Embryonic facial prominence (tissue), 1 donor: ENCODE measurements at regions not wholly inside any gene's neighbourhood (a gene's known extent, or its start where the extent isn't known, plus 50 kb on each side); places are given as distances from the start of the nearest gene placed in this dataset.
A peak's percentile ranks its signal among the peaks of the same experiment; 100 is the strongest.

Experiments used
- DNase-seq: peaks from one replicate; pipeline ENCODE4 v3.0.0-alpha.2; 2016; ENCODE audit errors: extremely low spot score

DNA sequence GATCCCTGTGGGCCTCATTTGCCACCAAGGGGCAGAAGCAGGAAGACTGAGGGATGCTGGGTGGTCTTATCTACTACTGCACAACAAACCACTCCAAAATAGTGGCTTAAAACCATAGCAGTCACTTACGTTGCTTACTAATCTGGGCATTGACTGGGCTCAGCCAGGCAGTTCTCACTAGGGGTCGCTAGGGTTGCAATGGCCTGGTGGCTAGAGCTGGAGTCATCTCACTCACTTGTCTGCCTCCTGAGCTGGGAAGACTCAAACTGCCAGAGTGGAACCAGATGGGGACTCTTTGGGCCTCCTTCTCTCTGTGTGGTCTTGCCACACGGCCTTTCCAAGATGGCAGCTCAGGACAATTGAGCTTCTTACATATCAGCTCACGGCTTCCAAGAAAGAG, 216.3 kb upstream of the BCOR start:
- no peak for DNase-seq

DNA sequence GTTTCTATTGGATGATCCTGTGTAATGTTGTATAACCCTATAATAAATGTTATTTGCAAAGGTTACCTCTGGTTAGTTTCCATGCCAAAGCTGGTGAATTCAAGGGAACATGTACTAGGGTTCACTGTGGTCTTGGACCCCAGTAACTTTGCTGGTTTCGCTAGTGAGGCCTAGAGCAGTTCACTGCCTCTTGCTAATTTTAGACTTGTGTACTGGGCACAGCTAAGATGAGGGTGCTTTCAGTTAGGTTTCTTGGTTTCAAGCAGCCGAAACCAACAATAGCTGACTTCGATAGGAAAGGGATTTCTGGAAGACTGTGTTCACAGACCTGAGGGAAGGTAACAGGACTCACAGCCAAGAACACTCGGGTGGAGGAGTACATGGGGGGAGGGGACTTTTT, 215.5 kb upstream of the BCOR start:
- DNase-seq: no peak

- DNase-seq: no peak
These were observed 212.7 kb upstream of the BCOR start for GRCh38 chrX:40310447-40310846.

DNA sequence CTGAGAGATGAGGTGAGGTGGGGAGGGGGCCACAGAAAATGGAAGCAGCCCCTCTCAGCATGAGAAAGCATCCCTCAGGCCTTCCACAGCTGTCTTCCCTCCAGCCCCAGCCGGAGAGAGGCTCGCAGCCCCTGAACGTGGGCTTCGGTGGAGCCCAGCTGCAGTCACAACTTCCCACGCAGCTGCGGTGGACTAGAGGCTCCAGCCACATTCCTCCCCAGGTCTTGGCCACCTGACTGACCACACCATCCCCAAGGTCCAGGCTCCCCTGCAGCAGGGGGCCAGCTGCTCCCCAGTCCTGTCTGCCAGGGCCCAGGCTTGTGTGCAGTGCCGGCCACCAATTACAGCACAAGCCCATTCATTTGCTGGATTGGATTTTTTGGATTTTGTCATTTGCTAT, 212.3 kb upstream of the BCOR start:
- no peak for DNase-seq

DNA sequence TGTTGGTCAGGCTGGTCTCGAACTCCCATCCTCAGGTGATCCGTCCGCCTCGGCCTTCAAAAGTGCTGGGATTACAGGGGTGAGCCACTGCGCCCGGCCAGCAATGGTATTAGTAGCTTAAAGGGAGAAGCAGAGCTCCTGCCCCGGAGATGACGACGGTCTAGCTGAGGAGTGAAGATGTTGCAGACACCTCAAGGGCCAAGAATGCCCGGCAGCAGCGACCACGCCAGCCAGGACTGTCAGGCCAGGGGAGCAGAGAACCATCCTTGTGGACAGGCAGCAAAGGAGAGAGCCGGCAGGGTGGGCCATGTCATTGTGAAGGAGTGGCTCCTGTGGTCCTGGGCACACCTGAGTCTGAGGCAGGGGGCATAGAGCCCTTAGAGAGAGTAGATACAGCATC, 210.1 kb upstream of the BCOR start:
- no peak for DNase-seq

DNA sequence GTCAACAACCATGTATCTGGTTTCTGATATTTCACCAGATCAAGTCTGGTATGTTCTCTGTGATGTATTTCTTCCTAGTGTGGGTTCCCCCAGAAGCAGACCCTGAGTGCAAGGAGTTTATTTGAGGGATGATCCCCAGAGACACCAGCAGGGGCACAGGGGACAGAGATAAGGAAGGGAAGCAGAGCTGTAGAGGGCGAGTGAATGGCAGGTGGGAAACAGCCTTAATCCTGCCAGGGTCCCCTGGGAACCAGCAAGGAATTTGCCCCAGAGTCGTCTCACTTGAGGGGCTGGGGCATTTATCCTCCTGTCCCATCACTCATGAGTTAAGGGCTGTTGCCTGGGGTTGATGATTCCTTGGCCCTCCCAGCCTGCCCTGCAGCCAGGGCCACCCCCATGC, 206.4 kb upstream of the BCOR start:
- DNase-seq: no peak

GRCh38 chrX:40303256-40304077, 205.7 kb upstream of the BCOR start:
- no peak for DNase-seq

- DNase-seq: no peak
These were observed 202.6 kb upstream of the BCOR start for GRCh38 chrX:40300286-40300890.

DNA sequence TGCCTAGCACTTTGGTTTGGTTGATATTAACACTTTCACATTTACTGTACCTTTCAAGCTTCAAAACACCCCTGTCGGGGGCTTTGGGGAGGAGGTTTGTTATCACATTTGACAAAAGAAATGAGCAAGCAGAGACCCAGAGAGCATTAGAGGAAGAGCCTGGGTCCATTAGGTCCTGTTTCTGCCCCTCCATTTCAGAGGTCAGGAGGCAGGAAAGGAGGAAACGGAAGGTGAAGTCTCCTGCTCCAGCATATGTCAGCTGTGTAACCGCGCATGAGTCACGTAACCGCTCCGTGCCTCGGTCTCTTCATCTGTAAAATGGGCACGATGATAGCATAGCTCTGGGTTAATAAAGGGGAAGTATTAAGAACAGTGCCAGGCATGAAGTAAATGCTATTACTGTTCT, 201.9 kb upstream of the BCOR start:
- DNase-seq: no peak

- DNase-seq: peak; percentile 50
These were observed 201.1 kb upstream of the BCOR start for GRCh38 chrX:40298572-40299479.

- DNase-seq: no peak
These were observed 200.3 kb upstream of the BCOR start for GRCh38 chrX:40298069-40298468.

- DNase-seq: no peak
These were observed 193.8 kb upstream of the BCOR start for GRCh38 chrX:40291553-40291952.

DNA sequence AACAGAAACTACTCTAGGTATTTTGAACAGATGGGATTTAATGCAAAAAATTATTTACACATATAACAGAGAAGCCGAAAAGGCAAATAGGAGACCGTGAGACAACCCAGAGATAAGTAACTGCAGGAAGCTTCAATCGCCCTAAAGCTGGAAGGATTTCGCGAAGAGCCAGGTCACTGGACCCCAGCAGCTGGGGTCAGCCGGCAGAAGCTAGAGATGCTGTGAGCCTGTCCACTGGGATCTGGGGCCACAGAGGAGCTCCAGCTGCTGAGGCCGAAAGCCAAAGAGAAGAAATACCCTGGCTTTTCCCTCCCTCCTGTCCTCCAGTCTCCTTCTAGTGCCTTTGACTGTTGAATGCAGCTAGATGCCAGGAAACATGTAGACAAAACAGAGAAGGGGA, 192.8 kb upstream of the BCOR start:
- no peak for DNase-seq

GRCh38 chrX:40285876-40286275, 188.1 kb upstream of the BCOR start:
- DNase-seq: no peak

- DNase-seq: no peak
These were observed 187.1 kb upstream of the BCOR start for GRCh38 chrX:40284852-40285251.

GRCh38 chrX:40283981-40284380, 186.2 kb upstream of the BCOR start:
- no peak for DNase-seq

DNA sequence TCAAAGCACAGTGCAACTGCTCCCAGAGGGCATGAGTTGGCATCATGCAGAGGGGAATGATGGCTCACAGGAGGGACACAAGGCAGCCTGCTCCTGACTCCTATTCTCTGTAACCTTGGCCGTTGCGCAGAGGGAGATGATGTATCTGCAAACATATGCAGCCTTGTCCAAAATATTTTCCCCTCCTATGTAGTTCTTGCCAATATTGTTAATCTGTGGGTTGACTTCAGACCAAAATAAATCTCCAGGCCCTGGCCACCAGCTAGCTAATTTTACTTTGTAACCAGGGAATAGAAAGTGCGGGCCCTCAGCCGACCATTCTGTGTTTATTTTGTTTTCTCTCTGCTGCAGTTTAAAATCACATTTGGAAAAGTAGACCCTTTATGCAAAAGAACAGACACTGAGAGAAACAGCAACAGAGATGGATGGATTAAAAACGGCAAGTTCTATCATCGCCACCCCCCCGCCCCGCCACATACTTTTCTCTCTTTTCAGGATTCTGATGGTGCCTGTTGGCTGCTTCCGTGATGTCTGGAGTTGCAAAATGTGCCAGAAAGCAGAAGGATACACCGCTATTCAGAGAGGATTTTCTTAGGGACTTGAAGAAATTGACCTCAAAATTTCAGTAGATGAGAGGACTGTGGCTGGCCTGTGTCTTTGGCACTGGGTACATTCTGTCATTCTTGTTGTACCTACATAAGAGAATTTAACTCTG, 185.3 kb upstream of the BCOR start:
- no peak for DNase-seq

DNA sequence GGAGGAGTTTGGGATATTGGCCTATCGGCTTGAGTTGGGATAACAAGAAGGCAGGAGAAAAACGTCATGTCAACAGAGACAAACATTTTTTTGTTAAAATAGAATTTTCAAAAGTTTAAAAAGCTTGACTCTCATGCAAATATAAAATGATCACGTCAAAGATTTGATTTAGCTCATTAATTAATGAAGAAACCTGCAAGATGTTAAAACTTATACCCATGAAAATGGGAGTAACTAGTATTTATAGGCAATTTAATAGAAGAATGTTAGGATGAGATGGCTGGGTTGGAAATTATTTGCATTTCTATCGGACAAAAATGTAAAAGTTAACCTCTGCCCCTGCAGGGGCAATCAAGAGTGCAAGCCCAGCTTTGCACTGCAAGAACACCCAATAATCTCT, 184.6 kb upstream of the BCOR start:
- no peak for DNase-seq

DNA sequence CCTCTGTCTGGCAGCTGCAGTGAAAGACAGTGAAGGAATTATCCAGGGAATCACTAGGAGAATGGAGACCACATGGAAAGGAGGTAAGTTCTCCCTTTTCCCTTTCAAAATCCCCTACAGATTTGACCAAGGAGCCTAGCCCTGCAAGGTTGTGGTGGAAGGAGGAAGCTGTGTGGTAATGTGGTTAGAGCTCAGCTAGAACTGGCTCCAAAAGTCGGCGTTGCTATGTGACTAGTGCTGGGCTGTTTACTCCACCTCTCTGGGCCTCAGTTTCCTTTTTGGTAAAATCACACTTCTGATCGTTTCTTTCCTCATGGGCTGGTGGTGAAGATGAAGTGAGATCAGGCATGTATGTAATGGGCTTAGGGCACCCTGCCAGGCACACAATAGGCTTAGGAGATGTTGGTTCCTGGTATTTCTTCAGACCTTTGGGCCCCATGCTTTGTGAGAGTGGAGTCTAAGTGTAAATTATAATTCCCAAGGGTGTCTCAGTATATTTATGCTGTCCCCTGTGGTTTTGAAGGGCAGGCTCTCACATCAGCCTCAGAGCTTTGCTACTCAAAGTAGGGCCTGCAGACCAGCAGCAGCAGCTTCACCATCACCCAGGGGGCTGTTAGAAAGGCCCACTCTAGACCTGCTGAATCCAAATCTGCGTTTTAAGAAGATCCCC, 183.7 kb upstream of the BCOR start:
- no peak for DNase-seq

DNA sequence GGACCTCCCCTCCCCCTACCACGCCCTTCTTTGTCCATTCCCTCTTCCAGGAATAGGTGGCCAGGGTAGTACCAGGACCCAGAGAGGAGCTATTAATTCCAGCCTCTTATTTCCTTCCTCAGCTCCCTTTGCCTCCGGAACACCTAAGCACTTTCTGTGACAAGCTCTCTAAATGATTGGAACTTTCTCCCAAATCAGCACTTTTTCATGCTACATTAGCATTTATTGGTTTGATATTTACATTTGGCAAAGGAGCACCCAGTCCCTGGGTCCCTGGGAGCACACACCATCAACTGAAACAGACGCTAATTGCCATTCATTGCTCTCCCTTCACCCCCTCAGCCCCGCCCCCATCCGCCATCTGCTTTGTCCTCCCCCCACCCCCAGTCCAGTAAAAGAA, 182.0 kb upstream of the BCOR start:
- no peak for DNase-seq

DNA sequence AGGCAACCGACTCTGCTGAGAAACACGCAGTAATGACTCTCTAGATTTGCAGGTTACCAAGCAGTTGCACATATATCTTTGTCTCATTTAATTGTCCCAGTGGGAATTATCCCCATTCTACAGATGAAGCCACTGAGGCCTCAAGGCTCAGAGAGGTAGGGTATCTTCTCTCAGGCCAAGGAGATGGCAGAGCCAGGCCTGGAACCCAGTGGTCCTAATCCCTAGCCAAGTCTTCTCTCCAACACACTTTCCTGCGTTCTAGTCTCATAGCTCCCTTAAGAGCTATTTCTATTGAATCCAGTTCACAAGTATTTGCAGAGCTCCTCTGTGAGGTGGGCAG, 181.3 kb upstream of the BCOR start:
- no peak for DNase-seq
